GOT3 (cell line): ENCODE measurements at regions not wholly inside any gene's neighbourhood (a gene's known extent, or its start where the extent isn't known, plus 50 kb on each side); places are given as distances from the start of the nearest gene placed in this dataset.
"Not testable (repeated sequence)": the region's sequence is repeated elsewhere in the genome, so short reads cannot be mapped to it uniquely, and the experiment has no call there.

ENCODE experiments used
- DNase-seq: peaks from one replicate; lab custom pipeline; 2025; ENCODE audit warnings: mixed read lengths; lab: John Stamatoyannopoulos, UW

GRCh38 chr10:78437998-78438906 is 404.6 kb downstream of the RPS24 start:
- no peak for DNase-seq

GRCh38 chr10:78438907-78439809 is 405.5 kb downstream of the RPS24 start:
- no peak for DNase-seq

- DNase-seq: no peak
Observed at GRCh38 chr10:78441010-78441409, 407.3 kb downstream of the RPS24 start.

DNA sequence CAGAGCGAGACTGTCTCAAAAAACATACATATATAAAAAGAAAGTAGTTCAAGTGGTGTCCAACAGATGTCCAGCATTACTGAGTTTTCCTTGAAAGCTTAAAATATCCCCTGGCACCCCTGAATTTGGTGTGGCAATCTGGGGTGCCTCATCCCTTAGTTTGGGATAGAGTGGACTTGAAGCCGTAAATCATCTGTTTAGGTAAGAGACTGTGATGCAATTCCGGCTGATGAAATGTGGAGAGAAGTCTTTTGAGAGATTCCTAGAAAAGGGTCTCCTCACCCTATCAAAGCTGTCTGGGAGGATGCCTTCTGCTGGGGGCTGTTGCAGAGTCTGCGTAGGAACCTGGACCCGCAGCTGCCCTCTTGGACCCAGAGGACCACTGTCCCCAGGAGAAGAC is 408.0 kb downstream of the RPS24 start:
- DNase-seq: no peak

DNA sequence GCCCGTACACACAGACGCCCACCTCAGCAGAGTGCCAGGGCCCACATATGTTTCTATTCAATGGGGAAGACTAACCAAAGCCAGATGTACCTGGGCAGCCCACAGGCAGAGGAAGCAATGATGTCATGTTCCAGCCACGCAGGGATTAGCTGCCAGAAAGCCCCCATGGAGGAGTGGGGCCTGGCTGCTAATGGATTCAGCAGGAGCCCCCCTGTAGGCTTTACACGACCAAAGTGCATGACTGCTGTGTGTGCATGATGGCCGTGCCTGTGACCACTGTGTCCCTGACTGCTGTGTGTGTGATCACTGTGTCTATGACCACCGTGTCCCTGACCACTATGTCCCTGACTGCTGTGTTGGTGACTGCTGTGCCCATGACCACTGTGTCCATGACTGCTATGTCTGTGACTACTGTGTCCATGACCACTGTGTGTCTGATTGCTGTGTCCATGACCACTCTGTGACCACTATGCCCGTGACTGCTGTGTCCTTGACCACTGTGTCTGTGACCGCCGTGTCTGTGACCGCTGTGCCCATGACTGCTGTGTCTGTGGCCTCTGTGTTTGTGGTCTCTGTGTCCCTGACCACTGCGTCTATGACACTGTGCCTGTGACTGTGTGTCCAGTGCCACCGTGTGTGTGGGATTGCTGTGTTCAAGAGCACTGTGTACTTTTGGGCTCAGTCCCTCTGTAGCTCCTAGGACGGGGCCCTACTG is 409.3 kb downstream of the RPS24 start:
- no peak for DNase-seq

GRCh38 chr10:78443900-78444571 is 410.4 kb downstream of the RPS24 start:
- DNase-seq: no peak

GRCh38 chr10:78444741-78445140 is 411.1 kb downstream of the RPS24 start:
- DNase-seq: not testable (repeated sequence)

DNA sequence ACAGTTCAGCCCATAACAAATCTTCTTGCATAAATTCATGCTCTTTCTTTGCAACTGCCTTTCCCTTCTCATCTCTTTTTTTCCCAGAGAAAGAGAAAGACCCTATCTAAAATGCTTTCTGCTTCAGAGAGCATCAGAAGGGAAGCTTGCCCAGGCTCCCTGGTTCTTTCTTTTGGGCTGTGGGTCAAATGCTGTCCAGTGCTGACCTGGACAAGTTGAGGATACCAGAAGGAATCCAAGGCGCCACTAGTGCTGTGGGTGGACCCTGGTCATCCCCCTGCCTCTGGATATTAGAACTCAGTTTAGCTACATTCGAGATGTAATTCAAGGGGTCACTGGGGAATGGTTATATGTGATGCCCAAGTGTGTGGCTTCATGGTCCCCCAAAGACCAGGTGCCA is 411.6 kb downstream of the RPS24 start:
- no peak for DNase-seq

GRCh38 chr10:78448470-78448869 is 414.8 kb downstream of the RPS24 start:
- DNase-seq: no peak

DNA sequence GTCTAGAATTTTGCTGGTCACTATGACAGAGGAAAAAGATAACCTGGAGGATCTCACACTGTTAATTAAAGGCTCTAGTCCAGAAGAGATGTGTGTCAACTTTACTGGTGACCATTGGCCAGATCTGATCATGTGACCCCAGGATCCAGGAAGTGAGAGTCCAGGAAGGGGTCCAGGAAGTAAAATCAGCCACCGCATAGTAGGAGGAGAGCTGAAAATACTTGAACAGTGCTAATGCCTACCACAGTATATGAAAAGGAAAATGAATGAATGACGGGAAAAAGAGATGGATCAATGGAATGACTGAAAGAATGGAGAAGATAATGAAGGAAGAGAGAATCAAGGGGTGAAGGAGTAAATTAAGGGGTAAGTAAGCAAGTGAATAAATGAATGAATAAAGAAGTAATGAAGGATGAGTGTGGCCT is 415.3 kb downstream of the RPS24 start:
- DNase-seq: no peak

DNA sequence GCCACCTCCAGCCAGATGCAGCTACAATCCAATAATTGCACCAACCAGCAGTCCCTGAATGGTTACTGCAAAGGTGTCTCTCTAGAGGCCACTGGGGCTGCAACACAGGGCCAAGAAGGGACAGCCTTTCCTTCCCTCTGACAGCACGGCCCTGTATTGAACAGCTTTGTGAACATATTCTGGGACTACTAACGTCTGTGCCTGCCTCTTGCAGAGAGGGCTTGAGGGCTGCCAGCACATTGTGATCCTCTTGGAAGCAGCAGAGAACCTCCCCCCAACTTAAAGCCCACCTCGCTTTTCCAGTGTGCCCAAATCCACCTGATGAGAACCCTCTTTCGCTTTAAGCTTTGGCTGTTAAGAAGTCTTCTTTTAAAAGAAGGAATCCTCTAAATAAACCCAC is 415.9 kb downstream of the RPS24 start:
- no peak for DNase-seq

- DNase-seq: no peak
Observed at GRCh38 chr10:78450239-78450638, 416.6 kb downstream of the RPS24 start.

DNA sequence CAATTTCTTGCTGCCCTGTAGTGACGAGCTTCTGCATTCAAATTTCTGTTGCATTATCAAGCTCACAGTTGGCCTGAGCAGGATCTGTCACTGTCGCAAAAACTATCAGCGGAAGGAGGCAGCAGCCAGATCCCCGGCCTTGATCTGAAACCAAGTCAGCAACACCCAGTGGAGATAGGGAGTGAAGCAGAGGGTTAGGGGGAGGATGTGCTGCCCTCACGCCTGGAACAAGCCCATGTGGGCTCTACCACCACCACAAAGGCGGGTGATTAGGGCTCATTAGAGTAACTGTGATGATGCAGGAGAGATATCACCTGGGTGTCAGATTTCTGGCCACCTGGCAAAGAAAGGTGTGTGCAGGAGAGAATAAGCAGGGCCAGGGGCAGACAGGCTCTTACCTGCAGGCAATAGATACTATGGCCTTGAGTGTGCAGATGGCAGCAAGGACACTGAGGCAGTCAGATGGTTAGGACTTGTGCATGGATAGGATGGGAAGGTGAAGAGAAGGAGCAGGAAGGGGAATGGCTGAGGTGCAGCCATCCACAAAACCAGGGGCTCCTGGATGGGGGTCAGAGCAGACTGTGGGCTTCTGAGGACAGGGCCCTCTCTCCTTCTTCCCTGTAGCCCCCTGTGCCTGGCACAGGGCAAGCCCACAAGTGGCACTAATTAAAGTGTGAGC is 417.3 kb downstream of the RPS24 start:
- DNase-seq: no peak

DNA sequence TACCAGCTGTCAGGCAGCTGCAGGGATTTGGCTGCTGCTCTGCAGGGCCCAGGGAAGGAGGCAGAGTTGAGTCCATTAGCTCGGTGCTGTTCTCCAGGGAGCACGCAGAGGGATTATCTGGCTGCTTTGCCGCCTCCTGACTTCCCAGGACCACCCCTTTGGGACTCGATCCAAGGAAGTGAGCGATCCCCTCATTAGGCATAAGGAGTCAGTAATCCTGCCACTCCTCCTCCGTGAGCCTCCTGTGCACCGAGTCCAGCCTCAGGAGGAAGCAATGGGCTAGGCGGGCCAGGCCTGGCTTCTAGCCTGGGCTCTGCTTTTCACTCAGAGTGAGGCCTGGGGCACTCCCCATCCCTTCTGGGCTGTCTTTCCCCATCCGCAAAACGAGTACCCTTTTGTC is 417.9 kb downstream of the RPS24 start:
- DNase-seq: no peak

GRCh38 chr10:78454123-78454645 is 420.5 kb downstream of the RPS24 start:
- no peak for DNase-seq

DNA sequence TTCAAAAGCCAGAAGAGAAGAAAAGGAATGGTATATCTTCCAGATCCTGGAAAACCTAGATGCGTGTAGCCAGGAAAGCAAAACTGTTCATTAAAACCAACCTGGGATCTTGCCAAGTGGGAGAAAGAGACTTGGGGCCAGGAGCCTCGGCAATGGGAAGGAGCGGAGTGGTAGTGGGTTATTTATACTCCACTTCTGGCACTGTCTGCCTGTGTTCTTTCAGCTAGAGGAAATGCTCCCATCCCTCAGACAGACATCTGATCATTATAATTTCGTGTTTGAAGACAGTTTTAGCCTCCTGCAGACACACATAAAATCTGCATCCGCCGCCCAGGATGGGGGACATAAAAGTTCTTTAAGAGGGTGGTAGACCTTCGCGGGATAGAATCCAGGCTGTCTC is 421.6 kb downstream of the RPS24 start:
- DNase-seq: no peak

DNA sequence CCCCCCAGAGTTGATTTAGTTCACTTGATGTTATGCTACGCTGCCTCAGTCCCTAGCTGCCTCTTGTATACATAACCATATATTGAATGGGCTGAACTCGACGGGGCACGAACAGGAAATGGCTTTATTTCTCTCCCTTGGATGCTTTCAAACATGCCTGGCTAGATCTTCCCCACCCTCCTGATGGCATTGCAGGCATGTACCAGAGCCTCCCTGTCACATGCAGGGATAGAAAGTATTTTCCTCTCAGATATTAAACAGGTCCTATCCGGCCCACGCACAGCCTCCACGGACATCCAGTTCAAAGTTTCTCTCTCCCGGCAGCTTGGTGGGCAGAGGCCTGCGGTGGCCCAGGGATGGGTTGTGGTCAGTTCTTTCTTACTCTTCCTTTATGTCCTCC is 422.1 kb downstream of the RPS24 start:
- no peak for DNase-seq

- DNase-seq: no peak
Observed at GRCh38 chr10:78456649-78457400, 423.2 kb downstream of the RPS24 start.

- no peak for DNase-seq
Observed at GRCh38 chr10:78457804-78458482, 424.3 kb downstream of the RPS24 start.
